ENCODE measurements at regions not wholly inside any gene's neighbourhood (a gene's known extent, or its start where the extent isn't known, plus 50 kb on each side); places are given as distances from the start of the nearest gene placed in this dataset.

DNA sequence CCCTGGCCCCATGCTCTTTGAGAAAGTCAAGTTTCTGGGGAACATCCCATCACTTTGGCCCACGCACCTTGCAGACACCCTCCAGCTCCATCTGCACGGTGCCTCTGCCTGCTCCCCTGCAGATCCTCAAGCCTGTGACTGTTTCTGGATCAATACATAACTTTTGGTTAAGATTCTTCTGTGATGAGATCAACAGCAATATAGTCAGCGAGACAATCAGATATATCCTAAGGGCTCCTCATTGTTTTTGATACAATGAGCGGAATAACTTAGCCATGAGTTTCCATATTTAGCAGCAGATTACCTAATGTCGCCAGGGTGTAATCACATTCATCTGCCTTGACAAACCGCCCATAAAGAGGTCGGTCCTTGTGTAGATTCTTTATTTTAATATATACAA, 109.3 kb upstream of the MTHFD1L start:
- TF ChIP-seq CTCF (IDR thresholded peaks at IDR 0.05) (no peak), POLR2AphosphoS5 (IDR thresholded peaks at IDR 0.05) (no peak), POLR2A (IDR thresholded peaks at IDR 0.05) (no peak), EP300 (IDR thresholded peaks at IDR 0.05) (no peak)
